AG09319 (cell line): ENCODE measurements at regions not wholly inside any gene's neighbourhood (a gene's known extent, or its start where the extent isn't known, plus 50 kb on each side); places are given as distances from the start of the nearest gene placed in this dataset.

Experiments
- DNase-seq: peaks from one replicate; pipeline ENCODE4 v3.0.0-alpha.2; 2010; ENCODE audit warnings: low read depth; ENCODE audit errors: extremely low read depth
- TF ChIP-seq, protein P1 (sequence below): IDR thresholded peaks from 2 replicates; pipeline ENCODE4 v1.5.1; 2011; ENCODE audit warnings: low read depth, mild to moderate bottlenecking, inconsistent platforms, low read length, moderate library complexity

DNA sequence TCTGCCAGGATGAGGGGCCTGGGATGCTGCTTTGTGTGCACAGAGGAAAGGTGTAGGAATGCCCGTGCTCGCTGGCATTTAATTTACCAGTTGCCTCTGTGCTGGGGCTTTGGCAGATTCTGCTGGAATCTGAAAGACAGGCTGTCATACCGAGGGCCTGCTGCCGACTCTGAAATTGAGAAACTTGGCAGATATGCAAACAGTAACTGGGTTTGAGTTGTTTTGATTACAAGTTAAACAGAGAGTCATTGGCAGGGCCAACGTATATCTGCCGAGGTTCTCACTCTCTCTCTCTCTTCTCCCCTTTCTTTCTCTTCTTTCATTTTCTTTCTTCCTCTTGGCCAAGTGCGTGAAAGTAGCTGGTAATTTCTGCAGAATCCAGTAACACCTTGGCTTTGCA, 618.7 kb downstream of the VRK1 start:
- TF ChIP-seq, protein P1, sequence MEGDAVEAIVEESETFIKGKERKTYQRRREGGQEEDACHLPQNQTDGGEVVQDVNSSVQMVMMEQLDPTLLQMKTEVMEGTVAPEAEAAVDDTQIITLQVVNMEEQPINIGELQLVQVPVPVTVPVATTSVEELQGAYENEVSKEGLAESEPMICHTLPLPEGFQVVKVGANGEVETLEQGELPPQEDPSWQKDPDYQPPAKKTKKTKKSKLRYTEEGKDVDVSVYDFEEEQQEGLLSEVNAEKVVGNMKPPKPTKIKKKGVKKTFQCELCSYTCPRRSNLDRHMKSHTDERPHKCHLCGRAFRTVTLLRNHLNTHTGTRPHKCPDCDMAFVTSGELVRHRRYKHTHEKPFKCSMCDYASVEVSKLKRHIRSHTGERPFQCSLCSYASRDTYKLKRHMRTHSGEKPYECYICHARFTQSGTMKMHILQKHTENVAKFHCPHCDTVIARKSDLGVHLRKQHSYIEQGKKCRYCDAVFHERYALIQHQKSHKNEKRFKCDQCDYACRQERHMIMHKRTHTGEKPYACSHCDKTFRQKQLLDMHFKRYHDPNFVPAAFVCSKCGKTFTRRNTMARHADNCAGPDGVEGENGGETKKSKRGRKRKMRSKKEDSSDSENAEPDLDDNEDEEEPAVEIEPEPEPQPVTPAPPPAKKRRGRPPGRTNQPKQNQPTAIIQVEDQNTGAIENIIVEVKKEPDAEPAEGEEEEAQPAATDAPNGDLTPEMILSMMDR = no peak
- DNase-seq = no peak

DNA sequence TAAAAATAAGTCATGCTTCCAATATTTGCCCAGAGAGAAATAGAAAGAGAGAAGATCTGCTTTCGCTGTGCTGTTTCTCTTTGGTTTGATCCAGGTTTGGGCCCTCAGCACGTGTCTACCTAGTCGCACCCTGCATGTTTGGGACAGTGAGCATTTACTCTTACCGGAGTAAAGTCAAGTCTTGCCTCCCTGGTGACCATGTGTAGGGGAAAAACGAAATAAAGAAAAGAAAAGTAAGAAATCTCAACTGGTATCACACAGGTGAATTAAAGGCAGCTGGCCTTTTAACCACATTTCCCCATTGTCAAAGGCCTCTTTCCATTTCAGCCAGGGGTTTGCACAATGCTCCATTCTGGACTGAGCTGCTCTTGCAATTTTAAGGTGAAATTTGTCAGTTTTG, 619.4 kb downstream of the VRK1 start:
- no peak for DNase-seq

DNA sequence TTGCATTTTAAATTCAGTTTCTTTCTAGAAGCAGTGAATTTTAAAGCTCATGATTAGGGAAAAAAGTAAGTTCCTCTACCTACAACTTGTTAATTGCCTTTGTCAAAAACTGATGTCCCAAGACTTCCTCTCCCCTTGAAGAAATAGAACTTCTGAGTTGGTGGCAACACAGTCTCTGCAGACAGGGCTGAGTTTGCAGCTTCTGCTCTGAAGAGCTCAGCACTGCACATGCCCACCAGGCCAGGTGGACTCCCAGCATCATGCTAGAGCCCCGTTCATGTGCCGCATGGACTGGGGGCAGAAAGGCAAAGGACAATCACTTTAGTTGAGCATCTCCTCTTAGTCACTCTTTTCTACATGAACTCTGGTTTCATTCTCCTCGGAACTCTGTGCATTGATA, 620.1 kb downstream of the VRK1 start:
- no peak for DNase-seq
- TF ChIP-seq, protein P1 = no peak

More for the DNA sequence above, 619.4 kb downstream of the VRK1 start:
- TF ChIP-seq, protein P1 = no peak

DNA sequence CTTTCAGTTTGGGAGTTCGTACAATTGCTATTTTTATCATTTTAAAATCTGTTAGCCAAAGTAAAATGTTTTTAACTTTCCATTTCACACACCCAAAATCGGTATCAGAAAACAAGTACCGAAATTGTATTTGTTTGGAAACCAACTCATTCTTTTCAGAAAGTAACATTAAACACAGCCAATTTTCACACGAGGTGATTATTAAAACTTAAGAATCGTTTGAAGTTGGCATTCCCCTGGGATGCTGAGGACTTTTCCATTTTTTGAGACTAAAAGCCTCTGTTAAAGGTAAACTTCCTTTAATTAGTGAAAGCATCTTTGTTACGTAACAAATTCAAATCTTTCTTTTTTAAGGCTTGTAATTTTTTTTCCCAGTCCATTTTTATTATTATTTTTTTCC, 623.0 kb downstream of the VRK1 start:
- TF ChIP-seq, protein P1 = no peak
- DNase-seq = no peak

DNA sequence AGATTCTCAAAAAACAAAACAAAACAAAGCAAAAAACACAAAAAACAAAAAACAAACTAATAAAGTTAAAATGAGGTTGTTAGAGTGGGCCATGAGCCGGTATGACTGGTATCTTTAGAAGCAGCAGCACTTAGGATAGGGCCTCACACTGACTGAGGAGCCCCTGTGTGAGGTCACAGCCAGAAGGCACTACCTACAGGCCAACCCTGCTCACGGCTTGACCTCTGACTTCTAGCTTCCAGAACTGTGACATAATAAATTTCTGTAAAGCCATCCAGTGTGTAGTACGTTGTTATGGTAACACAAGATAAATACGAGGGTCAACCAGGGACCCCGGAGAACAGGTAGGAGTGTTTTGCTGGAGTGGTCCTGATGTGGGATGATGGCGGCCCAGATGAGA, 629.6 kb downstream of the VRK1 start:
- TF ChIP-seq, protein P1 = no peak
- no peak for DNase-seq

GRCh38 chr14:97428808-97429440, 631.7 kb downstream of the VRK1 start:
- TF ChIP-seq, protein P1 = no peak
- no peak for DNase-seq

DNA sequence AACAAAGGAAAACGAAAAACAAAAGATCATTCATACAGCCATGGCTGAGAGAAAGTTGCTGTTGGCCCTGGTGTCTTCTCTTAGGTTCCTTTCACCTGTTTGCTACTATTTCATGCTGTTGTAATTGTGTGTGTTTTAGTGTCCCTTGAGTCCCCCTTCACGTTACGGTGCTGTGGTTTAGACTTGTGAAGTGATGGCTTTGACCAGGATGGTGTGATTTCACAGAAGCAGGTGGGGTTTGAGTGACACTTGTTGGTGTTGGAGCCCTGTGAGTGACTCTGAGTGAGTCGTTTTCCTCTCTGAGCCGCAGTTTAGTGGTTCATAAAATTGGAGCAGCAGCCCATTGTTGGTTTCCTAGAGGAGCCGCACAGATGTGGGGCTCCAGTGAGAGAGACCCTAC, 635.4 kb downstream of the VRK1 start:
- TF ChIP-seq, protein P1 = no peak
- DNase-seq = no peak
